Mucosa of stomach (tissue), 1 donor: ENCODE measurements at regions not wholly inside any gene's neighbourhood (a gene's known extent, or its start where the extent isn't known, plus 50 kb on each side); places are given as distances from the start of the nearest gene placed in this dataset.

ENCODE experiments used
- H3K27me3 ChIP-seq: one replicate; pipeline ENCODE4 v1.7.0; 2013; ENCODE audit warnings: mild to moderate bottlenecking, low read length; ENCODE audit not compliant: control insufficient read depth, insufficient read depth
- H3K36me3 ChIP-seq: one replicate; pipeline ENCODE4 v1.7.0; 2013; ENCODE audit warnings: low read length; ENCODE audit not compliant: control insufficient read depth, insufficient read depth
- H3K4me1 ChIP-seq: one replicate; pipeline ENCODE4 v1.7.0; 2013; ENCODE audit warnings: mild to moderate bottlenecking, low read length; ENCODE audit not compliant: control insufficient read depth, insufficient read depth
- H3K4me3 ChIP-seq: one replicate; pipeline ENCODE4 v1.7.0; 2013; ENCODE audit warnings: low read length
- H3K9ac ChIP-seq: one replicate; pipeline ENCODE4 v1.7.0; 2013; ENCODE audit warnings: mild to moderate bottlenecking, low read length, moderate library complexity
- H3K9me3 ChIP-seq: one replicate; pipeline ENCODE4 v1.7.0; 2013; ENCODE audit warnings: mild to moderate bottlenecking, low read length, moderate library complexity; ENCODE audit not compliant: control insufficient read depth
- donor health status: Pancreatic carcinoma.

DNA sequence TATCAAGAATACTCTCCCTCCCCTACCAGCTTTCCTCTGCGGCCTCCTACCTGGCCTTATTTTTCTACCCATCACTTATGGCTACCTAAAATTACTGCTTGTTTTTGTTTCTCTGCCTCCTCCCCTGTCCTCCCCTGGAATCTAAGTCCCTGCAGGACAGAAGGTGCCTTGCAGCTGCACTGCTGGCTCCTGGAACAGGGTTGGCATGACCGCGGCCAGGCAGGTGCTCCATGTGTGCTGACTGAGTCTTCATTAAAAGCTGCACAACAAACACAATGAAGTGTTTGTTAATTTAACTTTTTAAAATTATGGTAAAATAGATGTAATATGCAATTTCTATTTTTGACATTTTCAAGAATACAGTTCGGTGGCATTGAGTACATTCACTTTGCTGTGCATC is 171.9 kb upstream of the FHL2 start:
- no peak overlapping the region for H3K9ac ChIP-seq
- H3K9me3 ChIP-seq = no peaks in the 10 kb centered on the region
- no peaks in the 10 kb centered on the region for H3K36me3 ChIP-seq
- peaks cover 4% of the 10 kb centered on the region for H3K27me3 ChIP-seq
- peaks cover 25% of the 10 kb centered on the region for H3K4me1 ChIP-seq
- H3K4me3 ChIP-seq = no peak overlapping the region

DNA sequence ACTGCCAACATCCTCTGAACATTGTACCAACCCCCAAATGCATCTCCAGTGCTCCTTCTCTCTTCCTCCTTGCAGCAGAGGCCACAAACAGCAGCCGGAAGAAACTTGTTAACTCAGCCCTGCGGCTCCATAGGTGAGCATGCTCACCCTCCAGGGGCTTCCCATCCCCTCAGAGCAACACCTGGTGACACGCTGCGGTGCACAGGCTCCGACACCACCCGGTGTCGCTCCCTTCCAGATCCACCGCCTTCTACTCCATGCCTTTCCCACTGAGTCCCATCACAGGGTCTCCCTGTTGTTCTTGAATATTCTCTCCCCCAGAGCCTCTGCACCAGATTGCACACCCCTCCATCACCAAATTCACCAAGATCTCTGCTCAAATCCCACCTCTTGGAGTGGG is 171.5 kb upstream of the FHL2 start:
- Histone ChIP-seq H3K27me3 (peaks cover 4% of the 10 kb centered on the region), H3K36me3 (no peaks in the 10 kb centered on the region), H3K4me3 (no peak overlapping the region)

DNA sequence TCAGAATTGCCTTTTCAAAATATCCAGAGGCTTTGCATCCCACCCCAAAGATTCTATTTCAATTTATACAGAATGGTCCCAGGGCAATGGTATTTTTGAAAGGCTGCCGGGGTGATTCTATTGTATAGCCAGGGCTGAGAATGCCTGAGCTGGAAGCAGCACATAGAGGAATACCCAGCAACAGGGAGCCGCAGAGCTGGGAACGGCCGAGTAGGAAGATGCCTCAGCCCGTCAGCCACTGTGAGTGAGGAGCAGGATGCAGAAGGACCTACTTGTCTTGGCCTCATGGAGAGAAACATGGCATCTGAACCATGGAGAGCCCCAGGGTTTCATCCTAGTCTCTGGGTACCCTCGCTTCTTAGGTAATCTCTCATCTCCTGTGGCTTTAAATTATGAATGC is 170.8 kb upstream of the FHL2 start:
- H3K4me3 ChIP-seq = no peak overlapping the region
- H3K4me1 ChIP-seq = peaks cover 16% of the 10 kb centered on the region
- peaks cover 4% of the 10 kb centered on the region for H3K27me3 ChIP-seq
- no peak overlapping the region for H3K9ac ChIP-seq
- no peaks in the 10 kb centered on the region for H3K9me3 ChIP-seq
- H3K36me3 ChIP-seq = no peaks in the 10 kb centered on the region

More for the DNA sequence above, 171.5 kb upstream of the FHL2 start:
- H3K9ac ChIP-seq = no peak overlapping the region
- peaks cover 20% of the 10 kb centered on the region for H3K4me1 ChIP-seq
- H3K9me3 ChIP-seq = no peaks in the 10 kb centered on the region

DNA sequence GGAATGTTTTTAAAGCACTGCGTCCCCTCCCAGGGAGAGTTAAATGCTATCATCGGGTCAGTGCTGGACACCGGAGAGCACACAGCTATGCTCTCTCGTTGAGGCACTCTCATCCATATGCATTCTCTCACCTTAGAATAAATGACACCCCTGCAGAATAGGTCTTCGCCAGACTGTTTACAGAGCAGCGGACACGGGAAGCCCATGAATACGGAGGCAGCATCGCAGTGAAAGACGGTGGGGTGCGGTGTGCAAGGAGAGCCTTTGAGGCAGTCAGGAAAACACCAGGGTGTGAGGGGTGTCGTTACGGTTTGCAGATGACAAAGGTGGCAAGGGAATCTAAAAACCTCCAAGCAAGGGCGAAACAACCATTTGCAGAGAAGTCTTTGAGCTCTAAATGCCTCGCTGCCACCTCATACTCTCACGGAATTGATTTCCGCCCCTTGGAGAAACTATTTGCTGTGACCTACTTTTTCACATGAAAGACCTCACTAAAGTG is 169.2 kb upstream of the FHL2 start:
- no peak overlapping the region for H3K4me3 ChIP-seq

DNA sequence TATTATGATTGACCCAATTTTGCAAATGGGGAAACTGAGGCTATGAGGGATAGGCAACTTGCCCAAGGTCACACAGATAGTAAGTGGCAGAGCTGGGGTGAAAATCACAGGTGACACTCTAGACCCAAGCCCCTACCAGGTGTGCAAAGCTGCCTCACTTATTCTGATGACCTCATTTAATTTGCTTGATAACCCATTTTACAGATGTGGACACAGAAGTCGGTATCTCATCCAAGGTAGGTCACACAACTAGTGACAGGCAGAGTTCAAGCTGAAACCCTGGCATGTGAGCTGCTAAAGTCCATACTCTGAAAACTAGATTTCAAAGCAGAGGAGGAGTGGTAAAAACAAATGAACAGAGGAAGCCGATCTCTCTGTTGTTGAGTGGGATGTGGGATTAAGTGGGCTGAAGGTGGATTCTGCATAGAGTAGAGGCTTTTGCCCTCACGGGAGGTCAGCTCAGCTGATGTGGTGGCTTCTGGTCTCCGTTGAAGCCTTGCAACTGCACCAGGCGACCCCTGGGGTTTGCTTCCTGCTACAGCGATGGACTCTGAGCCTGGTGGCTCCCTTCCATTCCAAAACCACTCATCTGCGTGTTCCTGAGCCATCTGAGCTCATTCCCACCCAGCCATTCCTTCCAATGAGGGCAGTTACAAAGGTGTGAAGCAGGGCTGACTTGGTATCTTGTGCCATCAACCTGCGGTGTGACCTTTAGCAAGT is 164.3 kb upstream of the FHL2 start:
- H3K9ac ChIP-seq = no peak overlapping the region
- no peaks in the 10 kb centered on the region for H3K36me3 ChIP-seq
- H3K4me1 ChIP-seq = no peaks in the 10 kb centered on the region
- no peaks in the 10 kb centered on the region for H3K9me3 ChIP-seq
- no peak overlapping the region for H3K4me3 ChIP-seq
- H3K27me3 ChIP-seq = peaks cover 4% of the 10 kb centered on the region

More for the DNA sequence above, 169.2 kb upstream of the FHL2 start:
- Histone ChIP-seq H3K36me3 (no peaks in the 10 kb centered on the region), H3K27me3 (peaks cover 4% of the 10 kb centered on the region), H3K9me3 (no peaks in the 10 kb centered on the region), H3K9ac (no peak overlapping the region), H3K4me1 (peaks cover 4% of the 10 kb centered on the region)

DNA sequence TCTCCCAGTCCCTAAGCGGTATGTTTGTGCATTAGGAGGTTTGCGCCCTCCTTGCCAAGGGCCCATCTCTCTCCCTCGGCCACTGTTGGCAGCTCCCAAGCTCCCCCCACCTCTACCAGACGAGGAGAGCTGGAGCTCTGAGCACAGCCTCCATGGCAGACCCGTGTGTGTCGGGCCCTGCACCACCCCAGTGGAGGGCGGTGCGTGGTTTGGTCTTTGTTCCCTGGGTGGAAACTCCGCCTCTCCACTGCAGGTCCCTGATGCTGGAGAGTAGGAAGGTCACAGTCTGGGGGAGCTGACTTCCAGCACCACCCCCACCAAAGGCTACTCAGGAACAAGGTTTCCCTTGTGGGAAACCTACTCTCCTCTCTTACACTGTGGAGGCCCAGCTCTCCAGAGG is 162.6 kb upstream of the FHL2 start:
- Histone ChIP-seq H3K36me3 (no peaks in the 10 kb centered on the region), H3K9me3 (no peaks in the 10 kb centered on the region), H3K4me3 (no peak overlapping the region), H3K9ac (no peak overlapping the region), H3K27me3 (no peaks in the 10 kb centered on the region), H3K4me1 (no peaks in the 10 kb centered on the region)

DNA sequence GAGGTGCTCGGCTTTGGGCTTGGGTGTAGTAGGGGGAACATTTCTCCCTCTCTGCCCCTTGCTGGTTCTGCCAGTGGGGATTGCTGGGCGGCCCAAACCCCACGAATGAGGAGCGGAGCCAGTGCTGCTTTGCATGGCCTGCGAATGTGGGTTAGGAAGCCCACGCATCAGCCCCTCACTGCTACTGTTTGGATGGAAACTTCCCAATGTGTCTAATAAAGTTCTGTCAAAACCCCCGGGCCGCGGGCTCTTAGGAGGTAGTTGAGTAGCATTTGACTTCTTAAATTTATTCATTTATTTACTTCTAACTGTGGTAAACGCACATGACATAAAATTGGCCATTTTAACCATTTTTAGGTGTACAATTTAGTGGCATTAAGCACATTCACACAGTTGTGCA is 161.3 kb upstream of the FHL2 start:
- H3K9ac ChIP-seq = no peak overlapping the region

DNA sequence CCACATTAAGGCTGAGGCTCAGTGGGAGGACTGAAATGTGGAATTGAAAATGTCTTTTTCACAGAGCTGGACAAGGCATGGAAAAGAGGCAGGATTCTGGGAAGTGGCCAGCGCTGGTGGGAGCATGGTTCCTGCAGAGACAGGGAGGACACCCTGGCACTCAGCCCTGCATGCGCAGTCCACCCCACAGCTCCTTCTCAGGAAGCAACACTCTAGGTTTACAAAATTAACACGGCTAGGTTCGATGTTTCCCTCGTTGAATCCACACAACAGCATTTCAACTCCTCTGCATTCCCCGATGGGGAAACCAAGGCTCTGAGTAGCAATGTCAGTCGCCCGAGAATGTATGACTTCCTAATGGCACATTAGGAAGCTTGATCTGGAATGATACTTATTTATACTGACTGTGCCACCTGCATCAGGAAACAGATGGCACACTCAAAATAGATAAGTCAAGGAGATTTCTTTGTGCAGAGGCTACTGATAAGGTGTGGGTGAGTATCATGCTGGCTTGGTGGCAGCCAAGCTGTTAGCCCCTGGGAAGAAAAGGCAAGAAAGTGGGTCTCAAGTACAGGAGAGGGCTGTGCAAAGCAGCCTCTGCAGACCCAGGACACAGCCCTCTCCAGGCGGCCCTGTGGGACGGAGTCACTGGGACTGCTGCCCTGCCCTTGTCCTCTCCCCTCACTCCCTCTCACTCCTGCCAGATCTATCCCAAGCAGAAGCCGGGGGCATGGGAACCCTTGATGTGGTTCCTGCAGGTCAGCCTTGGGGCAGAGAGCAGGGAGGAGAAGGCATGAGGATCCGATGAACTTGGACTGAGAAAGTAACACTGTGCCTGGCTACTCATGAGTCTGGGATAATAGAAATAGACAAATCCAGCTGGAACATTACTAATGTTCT is 158.4 kb upstream of the FHL2 start:
- H3K9me3 ChIP-seq = no peaks in the 10 kb centered on the region
- H3K36me3 ChIP-seq = no peaks in the 10 kb centered on the region
- no peak overlapping the region for H3K4me3 ChIP-seq
- no peak overlapping the region for H3K9ac ChIP-seq
- H3K4me1 ChIP-seq = no peaks in the 10 kb centered on the region
- H3K27me3 ChIP-seq = no peaks in the 10 kb centered on the region

More for the DNA sequence above, 161.3 kb upstream of the FHL2 start:
- H3K27me3 ChIP-seq = no peaks in the 10 kb centered on the region
- H3K4me1 ChIP-seq = no peaks in the 10 kb centered on the region
- no peak overlapping the region for H3K4me3 ChIP-seq
- H3K36me3 ChIP-seq = no peaks in the 10 kb centered on the region
- H3K9me3 ChIP-seq = no peaks in the 10 kb centered on the region

DNA sequence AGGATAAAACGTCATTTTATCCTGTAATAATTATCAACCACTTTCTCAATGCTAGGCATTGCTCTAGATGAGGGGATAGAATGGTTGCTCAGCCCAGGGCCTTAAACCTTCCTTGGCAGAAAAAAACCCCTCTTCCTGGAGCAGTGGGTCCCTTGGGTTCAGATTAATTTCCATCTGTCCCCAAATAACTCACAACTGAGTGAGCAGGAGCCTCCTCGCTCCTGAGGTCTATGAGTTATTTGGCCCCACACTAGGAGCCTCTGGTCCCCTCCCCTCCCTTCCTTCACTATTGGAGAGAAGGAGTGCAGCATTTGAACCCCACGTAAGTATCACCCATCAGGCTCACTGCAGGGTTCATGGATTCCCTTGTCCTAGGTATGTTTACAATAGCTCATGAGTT is 157.5 kb upstream of the FHL2 start:
- Histone ChIP-seq H3K4me1 (no peaks in the 10 kb centered on the region), H3K27me3 (no peaks in the 10 kb centered on the region), H3K9ac (no peak overlapping the region), H3K4me3 (no peak overlapping the region), H3K9me3 (no peaks in the 10 kb centered on the region), H3K36me3 (no peaks in the 10 kb centered on the region)

DNA sequence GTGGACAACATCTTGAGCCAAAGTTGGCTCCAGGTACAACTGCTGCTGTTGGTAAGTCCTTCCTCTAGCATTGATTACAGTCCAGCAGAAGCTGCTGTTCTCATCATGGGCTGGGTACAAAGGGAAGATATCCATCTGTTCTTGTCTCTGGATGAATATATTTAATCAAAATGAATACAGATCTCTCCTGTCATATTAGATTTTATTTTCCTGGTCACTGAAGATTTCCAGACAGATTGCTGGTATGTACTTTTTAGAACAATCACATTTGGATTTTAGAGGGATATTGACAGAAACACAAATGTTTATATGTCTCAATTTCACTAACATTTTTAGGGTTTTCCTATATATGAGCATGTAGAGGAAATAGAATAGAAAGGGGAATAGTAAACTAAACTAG is 155.4 kb upstream of the FHL2 start:
- H3K4me3 ChIP-seq = no peak overlapping the region
- no peak overlapping the region for H3K9ac ChIP-seq
- H3K9me3 ChIP-seq = no peaks in the 10 kb centered on the region
- no peaks in the 10 kb centered on the region for H3K4me1 ChIP-seq
- H3K36me3 ChIP-seq = no peaks in the 10 kb centered on the region
- no peaks in the 10 kb centered on the region for H3K27me3 ChIP-seq

DNA sequence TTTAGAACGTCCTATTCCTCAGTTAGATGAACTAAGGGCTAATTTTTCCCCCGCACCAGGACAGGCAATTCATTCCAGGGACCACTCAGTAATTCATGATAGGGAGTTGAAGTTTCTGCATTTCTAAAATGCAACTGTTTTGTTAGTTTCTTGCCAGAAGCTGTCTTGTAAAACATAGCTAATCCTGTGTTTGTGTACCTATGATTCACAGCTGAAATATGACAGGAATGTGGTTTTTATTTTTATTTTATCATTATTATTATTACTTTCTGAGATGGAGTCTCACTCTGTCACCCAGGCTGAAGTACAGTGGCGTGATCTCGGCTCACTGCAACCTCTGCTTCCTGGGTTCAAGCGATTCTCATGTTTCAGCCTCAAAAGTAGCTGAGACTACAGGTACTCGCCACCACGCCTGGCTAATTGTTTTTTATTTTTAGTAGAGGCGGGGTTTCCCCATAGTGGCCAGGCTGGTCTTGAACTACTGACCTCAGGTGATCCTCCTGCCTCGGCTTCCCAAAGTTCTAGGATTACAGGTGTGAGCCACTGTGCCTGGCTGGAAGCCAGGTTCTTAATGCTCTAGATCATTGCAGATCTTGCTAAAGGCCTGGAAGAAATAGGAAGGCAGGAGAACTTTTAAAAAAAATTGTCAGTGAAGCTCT is 154.8 kb upstream of the FHL2 start:
- Histone ChIP-seq H3K4me1 (no peaks in the 10 kb centered on the region), H3K9ac (no peak overlapping the region), H3K36me3 (no peaks in the 10 kb centered on the region), H3K9me3 (no peaks in the 10 kb centered on the region), H3K27me3 (no peaks in the 10 kb centered on the region), H3K4me3 (no peak overlapping the region)

DNA sequence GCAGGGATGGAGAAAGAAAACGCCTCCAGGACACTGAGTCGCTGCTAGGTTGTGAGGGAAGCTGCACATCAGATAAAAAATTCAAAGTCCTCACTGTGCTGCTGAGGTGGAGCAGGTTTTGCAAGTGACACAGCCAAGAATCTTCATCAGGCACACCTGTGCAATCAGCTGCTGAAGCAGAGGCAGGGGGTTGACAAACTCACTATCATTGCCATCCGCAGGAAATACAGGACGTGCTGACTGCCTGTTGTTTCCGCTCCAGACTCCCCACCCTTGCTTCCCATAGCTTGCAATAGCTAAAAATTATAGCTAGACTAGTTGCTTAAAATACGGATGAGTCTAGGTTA is 147.8 kb upstream of the FHL2 start:
- H3K9me3 ChIP-seq = no peaks in the 10 kb centered on the region
- no peaks in the 10 kb centered on the region for H3K36me3 ChIP-seq
- H3K4me3 ChIP-seq = no peak overlapping the region
- H3K9ac ChIP-seq = no peak overlapping the region
- H3K27me3 ChIP-seq = peaks cover 11% of the 10 kb centered on the region
- H3K4me1 ChIP-seq = no peaks in the 10 kb centered on the region
